Colonic mucosa (tissue), 4 donors: ENCODE measurements at regions not wholly inside any gene's neighbourhood (a gene's known extent, or its start where the extent isn't known, plus 50 kb on each side); places are given as distances from the start of the nearest gene placed in this dataset.

ENCODE experiments used
- DNase-seq: peaks from one replicate; pipeline ENCODE4 v3.0.0-alpha.2; 2020
- H3K27ac ChIP-seq: fragments of 200-600 bp; one replicate; pipeline ENCODE4 v1.8.0; 2021
- H3K27me3 ChIP-seq: fragments of 200-600 bp; one replicate; pipeline ENCODE4 v1.8.0; 2021
- H3K36me3 ChIP-seq: fragments of 200-600 bp; one replicate; pipeline ENCODE4 v1.8.0; 2021
- H3K4me1 ChIP-seq: fragments of 200-600 bp; one replicate; pipeline ENCODE4 v1.8.0; 2021; ENCODE audit warnings: mild to moderate bottlenecking
- H3K4me3 ChIP-seq: fragments of 200-600 bp; one replicate; pipeline ENCODE4 v1.8.0; 2021
- H3K9ac ChIP-seq, 2 donors: one replicate each; pipeline ENCODE4 v1.7.0; 2013; ENCODE audit warnings: control low read depth in 2 of 2, low read depth in 2 of 2, low read length in 2 of 2
- H3K9me3 ChIP-seq: fragments of 200-600 bp; one replicate; pipeline ENCODE4 v1.8.0; 2021
- intact Hi-C: fragments of 100-400 bp; cut with DNase I; formaldehyde crosslinking; loops from one replicate; pipeline ENCODE4 v1.14.1; 2022
- TF ChIP-seq, protein P1 (sequence below): fragments of 200-600 bp; IDR thresholded peaks from one replicate; pipeline ENCODE4 v1.8.0; 2022; ENCODE audit warnings: antibody characterized with exemption, mild to moderate bottlenecking
- donor health status: healthy.
- donor health status: DM: no; HTN: no; CAD: no.
- donor health status: DM: no; HTN: no; CAD: no.

DNA sequence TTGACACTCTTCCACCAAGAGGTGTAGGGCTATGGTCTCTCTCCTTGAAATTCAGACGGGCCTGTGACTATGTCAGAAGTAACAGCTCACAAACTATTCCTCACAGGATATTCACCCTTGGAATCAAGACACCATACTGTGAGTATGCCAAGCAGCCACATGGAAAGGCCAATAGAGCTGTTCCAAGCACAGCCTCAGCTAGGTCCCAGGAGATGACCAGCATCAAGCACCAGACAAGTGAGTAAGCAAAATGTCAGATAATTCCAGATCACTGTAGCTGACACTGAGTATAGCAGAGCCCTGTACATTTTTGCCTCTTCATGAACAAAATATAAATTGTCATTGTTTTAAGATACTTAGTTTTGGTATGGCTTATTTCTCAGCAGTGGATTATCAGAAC, 88.1 kb upstream of the KCND2 start:
- no peak overlapping the region for H3K9ac ChIP-seq
- H3K36me3 ChIP-seq = no peaks in the 10 kb centered on the region
- H3K27me3 ChIP-seq = no peaks in the 10 kb centered on the region
- intact Hi-C loops = no loop called here
- no peaks in the 10 kb centered on the region for H3K9me3 ChIP-seq
- H3K4me1 ChIP-seq = no peaks in the 10 kb centered on the region
- DNase-seq = no peak
- TF ChIP-seq, protein P1, sequence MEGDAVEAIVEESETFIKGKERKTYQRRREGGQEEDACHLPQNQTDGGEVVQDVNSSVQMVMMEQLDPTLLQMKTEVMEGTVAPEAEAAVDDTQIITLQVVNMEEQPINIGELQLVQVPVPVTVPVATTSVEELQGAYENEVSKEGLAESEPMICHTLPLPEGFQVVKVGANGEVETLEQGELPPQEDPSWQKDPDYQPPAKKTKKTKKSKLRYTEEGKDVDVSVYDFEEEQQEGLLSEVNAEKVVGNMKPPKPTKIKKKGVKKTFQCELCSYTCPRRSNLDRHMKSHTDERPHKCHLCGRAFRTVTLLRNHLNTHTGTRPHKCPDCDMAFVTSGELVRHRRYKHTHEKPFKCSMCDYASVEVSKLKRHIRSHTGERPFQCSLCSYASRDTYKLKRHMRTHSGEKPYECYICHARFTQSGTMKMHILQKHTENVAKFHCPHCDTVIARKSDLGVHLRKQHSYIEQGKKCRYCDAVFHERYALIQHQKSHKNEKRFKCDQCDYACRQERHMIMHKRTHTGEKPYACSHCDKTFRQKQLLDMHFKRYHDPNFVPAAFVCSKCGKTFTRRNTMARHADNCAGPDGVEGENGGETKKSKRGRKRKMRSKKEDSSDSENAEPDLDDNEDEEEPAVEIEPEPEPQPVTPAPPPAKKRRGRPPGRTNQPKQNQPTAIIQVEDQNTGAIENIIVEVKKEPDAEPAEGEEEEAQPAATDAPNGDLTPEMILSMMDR = no peak
- no peak overlapping the region for H3K4me3 ChIP-seq
- H3K27ac ChIP-seq = no peak overlapping the region

DNA sequence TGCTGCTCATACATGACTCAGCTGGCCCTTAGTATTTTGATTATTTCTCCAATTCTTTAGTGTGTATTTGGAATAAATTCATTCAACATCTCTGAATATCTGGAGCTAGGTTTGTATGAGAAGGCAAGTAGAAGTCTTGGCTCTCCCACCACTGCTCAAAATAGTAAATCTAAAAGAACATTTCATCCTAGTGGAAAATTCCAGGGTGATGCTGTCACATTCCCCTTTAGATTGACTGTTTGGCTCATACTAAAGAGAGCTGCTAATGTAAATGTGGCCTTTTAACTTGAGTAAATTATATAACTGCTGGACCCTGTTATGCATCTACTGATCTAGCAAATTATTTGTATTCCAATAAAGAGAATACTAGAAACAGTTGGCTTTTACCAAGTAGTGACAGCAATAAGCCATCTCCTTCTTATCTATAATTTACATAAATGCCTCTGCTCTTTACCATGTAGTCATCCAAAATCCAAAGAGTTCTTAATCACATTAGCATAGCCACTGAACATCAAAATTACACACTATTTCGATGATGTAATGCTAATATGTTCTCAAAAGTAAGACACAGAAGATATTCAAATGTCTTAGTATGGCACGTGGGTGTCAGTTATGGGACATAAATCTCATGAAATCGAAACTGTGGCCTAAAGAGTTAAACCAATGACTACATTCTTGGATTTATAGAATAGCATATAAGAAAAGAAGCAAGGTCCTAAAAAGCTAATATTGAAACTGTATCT, 86.9 kb upstream of the KCND2 start:
- Histone ChIP-seq H3K36me3 (no peaks in the 10 kb centered on the region), H3K27ac (no peak overlapping the region), H3K4me1 (no peaks in the 10 kb centered on the region), H3K27me3 (no peaks in the 10 kb centered on the region), H3K9ac (no peak overlapping the region), H3K4me3 (no peak overlapping the region), H3K9me3 (no peaks in the 10 kb centered on the region)
- intact Hi-C loops = no loop called here
- TF ChIP-seq, protein P1 = no peak
- DNase-seq = no peak

DNA sequence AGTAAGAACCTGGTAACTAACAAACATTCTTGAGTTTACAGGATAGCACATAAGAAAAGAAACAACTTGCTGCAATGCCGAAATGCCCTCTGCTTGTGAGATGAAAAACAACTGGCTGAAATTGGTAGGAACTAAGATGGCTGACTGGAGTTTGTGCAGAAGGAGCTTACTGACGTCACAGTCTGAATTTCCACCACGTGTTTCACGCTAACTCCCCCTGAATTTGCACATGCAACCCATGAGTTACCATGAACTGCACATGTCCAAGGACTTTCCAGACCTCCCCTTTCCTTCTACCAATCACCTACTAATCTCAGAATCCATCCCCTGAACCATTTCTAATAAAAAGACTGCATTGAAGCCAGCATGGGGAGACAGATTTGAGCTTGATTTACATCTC, 86.3 kb upstream of the KCND2 start:
- intact Hi-C loops = no loop called here
- H3K27ac ChIP-seq = no peak overlapping the region
- H3K4me3 ChIP-seq = no peak overlapping the region
- H3K4me1 ChIP-seq = no peaks in the 10 kb centered on the region
- H3K27me3 ChIP-seq = no peaks in the 10 kb centered on the region
- H3K9me3 ChIP-seq = no peaks in the 10 kb centered on the region
- TF ChIP-seq, protein P1 = no peak
- DNase-seq = no peak
- no peak overlapping the region for H3K9ac ChIP-seq
- no peaks in the 10 kb centered on the region for H3K36me3 ChIP-seq

DNA sequence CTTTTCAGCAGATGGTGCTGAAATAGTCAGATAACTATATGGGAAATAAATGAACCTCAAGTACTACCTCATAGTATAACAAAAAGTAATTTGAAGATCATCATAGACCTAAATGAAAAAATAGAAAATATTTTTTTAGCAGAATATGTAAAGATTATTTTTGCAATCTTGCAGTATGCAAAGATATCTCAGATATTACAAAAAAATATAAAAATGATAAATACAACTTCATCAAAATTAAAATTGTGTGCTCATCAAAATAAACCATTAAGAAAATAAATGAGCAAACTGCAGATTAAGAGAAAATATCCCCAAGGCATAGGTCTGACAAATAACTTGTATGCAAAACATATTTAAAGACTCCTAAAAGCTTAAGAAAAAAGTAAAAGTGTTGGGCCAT, 83.4 kb upstream of the KCND2 start:
- DNase-seq = no peak
- no peak overlapping the region for H3K9ac ChIP-seq
- TF ChIP-seq, protein P1 = no peak
- H3K4me3 ChIP-seq = no peak overlapping the region
- no peaks in the 10 kb centered on the region for H3K27me3 ChIP-seq
- H3K9me3 ChIP-seq = no peaks in the 10 kb centered on the region
- intact Hi-C loops = no loop called here
- no peaks in the 10 kb centered on the region for H3K36me3 ChIP-seq
- H3K27ac ChIP-seq = no peak overlapping the region
- no peaks in the 10 kb centered on the region for H3K4me1 ChIP-seq

DNA sequence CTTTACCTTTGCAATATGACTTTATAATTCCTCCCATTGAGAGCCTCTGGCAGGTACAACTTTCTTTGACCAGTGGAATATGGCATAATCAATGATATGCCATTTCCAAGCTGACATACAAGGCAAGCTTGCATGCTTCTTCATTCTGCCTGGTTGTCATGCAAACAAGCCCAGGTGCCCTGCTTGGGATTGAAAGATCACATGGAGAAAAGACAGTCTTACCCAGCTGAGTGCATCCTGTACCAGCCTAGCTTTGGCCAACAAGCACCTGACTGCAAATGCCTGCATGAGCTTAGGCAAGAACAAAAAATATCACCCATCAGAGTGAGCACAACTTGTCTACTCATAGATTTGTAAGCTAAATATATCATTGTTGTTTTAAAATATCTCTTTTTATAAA, 82.9 kb upstream of the KCND2 start:
- H3K36me3 ChIP-seq = no peaks in the 10 kb centered on the region
- H3K4me1 ChIP-seq = no peaks in the 10 kb centered on the region
- H3K4me3 ChIP-seq = no peak overlapping the region
- intact Hi-C loops = no loop called here
- H3K27me3 ChIP-seq = no peaks in the 10 kb centered on the region
- no peak overlapping the region for H3K27ac ChIP-seq
- TF ChIP-seq, protein P1 = no peak
- no peaks in the 10 kb centered on the region for H3K9me3 ChIP-seq
- no peak overlapping the region for H3K9ac ChIP-seq
- no peak for DNase-seq
